HG02970 (cell line): ENCODE measurements at regions not wholly inside any gene's neighbourhood (a gene's known extent, or its start where the extent isn't known, plus 50 kb on each side); places are given as distances from the start of the nearest gene placed in this dataset.
"Not testable (repeated sequence)": the region's sequence is repeated elsewhere in the genome, so short reads cannot be mapped to it uniquely, and the experiment has no call there.

Source experiments
- ATAC-seq: cut with Tn5 transposase; IDR thresholded peaks from one replicate; pipeline ENCODE4 v1.9.1; 2021; ENCODE audit warnings: mild to moderate bottlenecking, moderate library complexity, moderate number of reproducible peaks; ENCODE audit not compliant: unreplicated experiment, low FRiP score

GRCh38 chr9:42370172-42370571, 186.7 kb downstream of the SPATA31A6 start:
- ATAC-seq, result not testable (repeated sequence)

DNA sequence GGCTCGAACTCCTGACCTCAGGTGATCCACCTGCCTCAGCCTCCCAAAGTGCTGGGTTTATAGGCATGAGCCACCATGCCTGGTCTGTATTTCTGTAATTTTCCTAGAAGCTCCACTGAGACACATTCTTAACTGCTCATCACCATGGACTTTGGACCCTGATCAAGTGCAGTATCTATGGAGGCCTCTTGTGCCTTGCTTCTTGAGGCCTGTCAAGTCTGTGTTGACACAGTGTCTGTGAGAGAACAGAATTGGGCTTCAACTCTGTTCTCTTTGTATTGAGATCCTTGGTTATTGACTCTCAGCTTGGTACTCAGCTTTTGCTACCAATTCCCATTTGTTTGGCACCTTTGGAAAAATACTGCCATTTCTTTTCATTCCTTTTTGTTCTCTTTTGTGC, 188.0 kb downstream of the SPATA31A6 start:
- ATAC-seq, result not testable (repeated sequence)

DNA sequence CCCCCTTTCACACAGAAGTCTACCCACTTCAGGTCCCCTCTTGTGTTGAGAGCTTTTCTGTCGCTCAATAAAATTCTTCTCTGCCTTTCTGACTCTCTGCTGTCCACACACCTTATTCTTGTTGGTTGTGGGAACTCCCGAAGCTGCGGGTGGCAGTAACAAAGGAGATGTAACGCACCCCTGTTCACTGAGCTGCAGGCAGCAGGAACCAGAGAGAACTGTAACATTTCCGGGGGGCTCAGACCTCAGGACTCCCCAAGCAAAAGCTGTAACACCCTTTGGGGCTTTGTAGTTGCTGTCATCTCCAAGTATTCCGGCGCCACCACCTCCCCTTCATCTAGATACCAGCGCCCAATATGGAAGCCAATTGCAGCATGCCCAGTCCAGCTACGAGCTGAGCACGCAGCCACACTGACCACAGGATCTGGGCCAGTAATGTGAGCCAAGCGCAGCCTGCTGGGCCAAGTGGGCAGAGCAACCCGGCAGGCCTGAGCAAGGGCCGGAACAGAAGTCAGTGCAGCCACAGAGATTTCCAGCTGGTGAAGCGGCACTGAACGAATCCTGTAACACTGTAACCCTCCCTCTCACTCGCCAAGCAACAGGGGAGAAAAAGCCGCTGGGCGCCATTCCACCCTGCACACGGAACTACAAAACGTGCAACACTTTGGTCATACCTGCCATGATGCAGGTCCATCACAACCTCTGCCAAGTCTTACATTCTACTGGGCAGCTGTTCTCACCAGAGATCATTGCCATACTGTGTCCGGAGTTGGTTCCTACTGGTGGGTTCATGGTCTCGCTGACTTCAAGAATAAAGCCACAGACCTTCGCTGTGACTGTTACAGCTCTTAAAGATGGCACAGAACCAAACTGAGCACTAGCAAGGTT, 194.3 kb downstream of the SPATA31A6 start:
- ATAC-seq, result not testable (repeated sequence)

GRCh38 chr9:42378418-42378815, 195.0 kb downstream of the SPATA31A6 start:
- ATAC-seq, result no peak

GRCh38 chr9:42379602-42380001, 196.1 kb downstream of the SPATA31A6 start:
- ATAC-seq, result not testable (repeated sequence)

DNA sequence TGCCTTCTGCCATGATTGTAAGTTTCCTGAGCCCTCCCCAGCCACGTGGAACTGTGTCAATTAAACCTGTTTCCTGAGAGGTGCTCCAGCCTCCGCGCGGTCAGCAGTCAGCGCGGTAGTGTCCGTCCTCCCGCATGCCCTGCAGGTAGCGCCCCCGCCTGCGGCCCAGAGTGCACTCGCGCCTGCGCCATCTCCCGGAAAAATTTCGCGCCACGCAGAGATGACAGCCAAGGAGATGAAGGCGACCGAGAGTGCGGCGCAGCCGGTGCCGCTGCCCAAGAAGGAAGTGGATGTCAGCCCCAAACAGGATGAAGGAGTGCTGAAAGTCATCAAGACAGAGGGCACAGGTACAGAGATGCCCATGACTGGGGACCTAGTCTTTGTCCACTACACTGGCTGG, 201.1 kb downstream of the SPATA31A6 start:
- not testable (repeated sequence) for ATAC-seq

- not testable (repeated sequence) for ATAC-seq
Observed at GRCh38 chr9:42385574-42386120, 202.2 kb downstream of the SPATA31A6 start.

DNA sequence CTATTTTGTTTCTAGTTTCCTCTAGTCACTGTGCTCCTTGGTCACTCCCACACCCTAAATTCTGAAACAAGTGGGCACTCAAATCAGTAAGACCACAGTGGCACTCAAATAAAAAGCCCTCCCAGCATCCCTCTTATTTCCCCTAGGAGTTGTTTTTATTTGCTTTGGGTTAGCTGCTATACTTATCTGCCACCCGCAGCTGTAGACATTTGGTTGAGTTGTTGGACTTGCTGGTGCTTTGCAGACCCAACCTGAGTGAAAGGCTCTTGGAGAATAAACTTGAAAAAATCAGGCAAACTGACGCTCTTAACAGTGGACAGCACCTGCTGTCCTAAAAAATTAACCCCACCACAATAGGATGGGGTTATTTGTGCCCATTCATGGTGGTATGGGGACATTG, 203.0 kb downstream of the SPATA31A6 start:
- ATAC-seq, result no peak

- no peak for ATAC-seq
Observed at GRCh38 chr9:42388146-42388690, 204.8 kb downstream of the SPATA31A6 start.

DNA sequence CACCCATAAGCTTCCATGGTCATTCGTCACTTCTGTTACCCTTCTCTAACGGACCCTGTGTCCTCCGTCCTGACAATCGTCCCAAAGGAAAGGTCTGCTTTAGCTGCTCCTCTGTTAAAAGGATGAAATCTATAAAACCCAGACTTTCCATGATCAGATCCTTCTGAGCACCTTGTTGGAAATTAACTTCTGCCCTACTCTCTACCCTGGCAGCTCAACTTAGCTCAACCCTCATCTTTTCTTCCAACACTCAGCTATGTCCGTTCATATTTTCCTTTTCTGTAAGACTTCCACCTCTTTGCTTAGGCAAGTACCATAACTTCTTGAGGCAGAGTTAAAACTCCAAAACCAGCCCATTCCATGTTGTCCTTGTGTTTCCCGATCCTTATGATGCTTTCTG, 205.4 kb downstream of the SPATA31A6 start:
- ATAC-seq, result no peak

DNA sequence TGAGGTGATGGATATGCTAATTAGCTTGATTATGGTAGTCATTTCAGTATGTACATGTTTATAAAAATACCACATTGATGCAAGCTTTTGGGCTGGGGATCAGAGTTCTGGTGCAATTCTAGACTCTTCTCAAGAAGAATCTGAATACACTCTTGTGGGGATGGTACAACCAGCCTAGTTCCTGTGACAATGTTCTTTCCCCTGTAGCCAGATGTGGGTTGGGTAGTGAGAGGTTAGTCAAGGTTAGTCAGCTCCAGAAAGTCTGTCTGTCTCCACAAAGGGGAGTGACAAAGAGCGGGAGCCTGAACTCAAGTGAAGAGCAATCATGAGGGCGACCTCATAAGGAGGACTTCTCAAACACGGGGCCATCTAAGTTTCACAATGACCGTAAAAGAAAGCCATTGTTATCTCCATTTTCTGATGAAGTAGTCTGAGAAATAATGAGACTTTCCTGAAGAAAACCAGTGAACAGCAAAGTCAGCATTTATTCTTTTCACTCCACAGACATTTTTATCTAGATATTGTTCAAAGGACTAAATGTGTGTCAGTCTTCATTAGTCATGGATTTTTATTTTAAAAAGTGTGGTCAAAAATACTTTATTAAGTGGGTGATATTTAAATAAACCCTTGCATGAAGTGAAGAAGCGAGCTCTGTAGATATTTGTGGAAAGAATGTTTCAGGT, 209.5 kb downstream of the SPATA31A6 start:
- ATAC-seq, result not testable (repeated sequence)

DNA sequence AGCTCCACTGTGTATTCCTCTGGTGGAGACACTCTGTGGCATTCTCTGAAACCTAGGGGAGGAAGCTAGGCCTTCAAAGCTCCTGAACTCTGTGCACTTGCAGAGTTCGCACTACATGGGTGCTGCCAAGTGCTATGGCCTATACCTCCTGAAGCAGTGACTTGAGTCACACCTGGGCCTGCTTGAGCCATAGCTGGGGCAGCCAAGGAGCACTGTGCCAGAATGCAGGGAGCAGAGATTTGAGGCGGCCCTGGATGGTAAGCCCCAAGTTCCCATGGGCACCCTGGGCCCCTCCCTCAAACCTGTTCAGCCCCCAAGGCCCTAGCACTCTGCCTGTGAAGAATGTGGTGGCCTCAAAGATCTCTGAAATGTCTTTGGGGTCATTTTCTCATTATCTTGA, 212.9 kb downstream of the SPATA31A6 start:
- no peak for ATAC-seq

DNA sequence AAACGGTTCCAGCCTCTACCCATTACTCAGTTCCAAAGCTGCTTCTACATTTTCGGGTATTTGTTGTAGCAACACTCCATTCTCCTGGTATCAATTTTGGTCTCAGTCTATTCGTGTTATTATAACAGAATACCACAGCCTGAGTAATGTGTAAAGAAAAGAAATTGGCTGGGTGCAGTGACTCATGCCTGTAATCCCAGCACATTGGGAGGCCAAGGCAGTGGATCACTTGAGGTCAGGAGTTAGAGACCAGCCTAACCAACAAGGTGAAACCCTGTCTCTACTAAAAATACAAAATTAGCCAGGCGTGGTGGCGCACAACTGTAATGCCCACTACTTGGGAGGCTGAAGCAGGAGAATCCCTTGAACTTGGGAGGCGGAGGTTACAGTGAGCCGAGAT, 213.9 kb downstream of the SPATA31A6 start:
- ATAC-seq, result not testable (repeated sequence)

GRCh38 chr9:42402919-42403318, 219.5 kb downstream of the SPATA31A6 start:
- not testable (repeated sequence) for ATAC-seq

- not testable (repeated sequence) for ATAC-seq
Observed at GRCh38 chr9:42409581-42409980, 226.1 kb downstream of the SPATA31A6 start.

- ATAC-seq, result not testable (repeated sequence)
Observed at GRCh38 chr9:42412354-42412753, 228.9 kb downstream of the SPATA31A6 start.

DNA sequence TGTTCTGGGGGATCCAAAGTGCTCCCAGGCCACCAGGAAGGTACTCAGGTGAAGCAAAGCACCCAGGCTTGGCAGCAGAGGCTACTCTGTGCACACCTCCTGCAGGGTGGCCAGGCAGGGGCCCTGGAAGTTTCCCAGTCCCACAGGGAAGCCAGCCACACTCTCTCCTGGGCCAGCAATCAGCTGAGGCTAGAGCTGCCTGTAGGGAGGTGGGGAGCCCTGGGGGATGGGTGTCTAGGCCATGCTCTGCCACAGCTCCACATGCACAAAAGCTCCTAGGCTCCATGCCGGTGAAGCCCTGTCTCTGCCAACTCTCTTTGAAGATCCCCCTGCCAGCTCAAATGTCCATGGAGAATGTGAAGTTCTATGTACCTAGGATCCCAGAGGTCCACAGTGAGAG, 231.4 kb downstream of the SPATA31A6 start:
- ATAC-seq, result not testable (repeated sequence)

GRCh38 chr9:42419652-42420051, 236.2 kb downstream of the SPATA31A6 start:
- not testable (repeated sequence) for ATAC-seq

- not testable (repeated sequence) for ATAC-seq
Observed at GRCh38 chr9:42420324-42420723, 236.9 kb downstream of the SPATA31A6 start.

DNA sequence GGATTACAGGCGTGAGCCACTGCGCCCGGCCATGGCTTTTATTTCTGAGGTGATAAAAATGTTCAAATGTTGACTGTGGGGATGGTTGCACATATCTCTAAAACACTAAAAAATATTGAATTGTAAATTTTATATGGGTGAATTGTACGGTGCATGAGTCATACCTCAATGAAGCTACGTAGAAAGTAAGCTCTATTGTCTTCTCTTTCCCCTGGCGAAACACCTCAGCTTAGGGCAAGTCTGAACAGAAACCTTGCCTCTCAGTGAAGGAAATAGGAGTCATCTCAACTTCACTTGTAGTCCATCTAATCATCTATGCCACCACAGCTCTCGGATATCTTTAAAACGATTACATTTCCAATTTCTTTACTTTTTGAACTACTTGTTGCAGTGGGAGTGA, 238.2 kb downstream of the SPATA31A6 start:
- not testable (repeated sequence) for ATAC-seq
